ENCODE measurements at regions not wholly inside any gene's neighbourhood (a gene's known extent, or its start where the extent isn't known, plus 50 kb on each side); places are given as distances from the start of the nearest gene placed in this dataset.

- DNase-seq, result no peak
Measured at GRCh38 chr5:166505544-166505943, 1785.9 kb upstream of the WWC1 start.

- no peak for DNase-seq
Measured at GRCh38 chr5:166507810-166508425, 1783.5 kb upstream of the WWC1 start.

- no peak for DNase-seq
Measured at GRCh38 chr5:166509085-166509484, 1782.4 kb upstream of the WWC1 start.

GRCh38 chr5:166517976-166518375, 1773.5 kb upstream of the WWC1 start:
- no peak for DNase-seq

GRCh38 chr5:166523206-166523605, 1768.2 kb upstream of the WWC1 start:
- no peak for DNase-seq

- DNase-seq, result no peak
Measured at GRCh38 chr5:166529200-166529599, 1762.2 kb upstream of the WWC1 start.

GRCh38 chr5:166532456-166533220, 1758.8 kb upstream of the WWC1 start:
- no peak for DNase-seq

- no peak for DNase-seq
Measured at GRCh38 chr5:166535641-166536040, 1755.8 kb upstream of the WWC1 start.

GRCh38 chr5:166540156-166540555, 1751.3 kb upstream of the WWC1 start:
- no peak for DNase-seq

GRCh38 chr5:166551384-166551783, 1740.1 kb upstream of the WWC1 start:
- no peak for DNase-seq

- no peak for DNase-seq
Measured at GRCh38 chr5:166553778-166554177, 1737.7 kb upstream of the WWC1 start.

GRCh38 chr5:166561759-166562158, 1729.7 kb upstream of the WWC1 start:
- DNase-seq, result no peak

GRCh38 chr5:166562246-166562645, 1729.2 kb upstream of the WWC1 start:
- no peak for DNase-seq

GRCh38 chr5:166566725-166567124, 1724.7 kb upstream of the WWC1 start:
- DNase-seq, result no peak

- no peak for DNase-seq
Measured at GRCh38 chr5:166570865-166571264, 1720.6 kb upstream of the WWC1 start.

- DNase-seq, result no peak
Measured at GRCh38 chr5:166571668-166572067, 1719.8 kb upstream of the WWC1 start.

GRCh38 chr5:166576323-166576722, 1715.1 kb upstream of the WWC1 start:
- no peak for DNase-seq

- no peak for DNase-seq
Measured at GRCh38 chr5:166581826-166582225, 1709.6 kb upstream of the WWC1 start.

- no peak for DNase-seq
Measured at GRCh38 chr5:166582416-166582815, 1709.0 kb upstream of the WWC1 start.

- DNase-seq, result no peak
Measured at GRCh38 chr5:166594567-166594966, 1696.9 kb upstream of the WWC1 start.

GRCh38 chr5:166595274-166595951, 1696.0 kb upstream of the WWC1 start:
- DNase-seq, result no peak

- no peak for DNase-seq
Measured at GRCh38 chr5:166596043-166596442, 1695.4 kb upstream of the WWC1 start.

- DNase-seq, result no peak
Measured at GRCh38 chr5:166602271-166602670, 1689.2 kb upstream of the WWC1 start.

GRCh38 chr5:166617507-166617906, 1673.9 kb upstream of the WWC1 start:
- no peak for DNase-seq
